Stimulated activated effector memory CD8-positive, alpha-beta T cell treated with anti-CD3 and anti-CD28 coated beads, Interleukin-12 subunit alpha, Interleukin-12 subunit beta, amount 100 ng/mL, for 72 hours (primary cell): ENCODE measurements at regions not wholly inside any gene's neighbourhood (a gene's known extent, or its start where the extent isn't known, plus 50 kb on each side); places are given as distances from the start of the nearest gene placed in this dataset.

ENCODE experiments used
- ATAC-seq: fragments of 150-1000 bp; cut with Tn5 transposase; 2 replicates; pipeline ENCODE4 v1.10.0; 2021
- DNase-seq, 2 donors: peaks; one replicate each; pipeline ENCODE4 v3.0.0; 2021 to 2022; ENCODE audit warnings: low spot score in 2 of 2
- H3K27ac Mint-ChIP-seq: one replicate; pipeline ENCODE4 v1.8.0; 2022; ENCODE audit warnings: mild to moderate bottlenecking, mixed read lengths
- H3K36me3 Mint-ChIP-seq: one replicate; pipeline ENCODE4 v1.8.0; 2022; ENCODE audit warnings: mild to moderate bottlenecking, mixed read lengths
- H3K4me1 Mint-ChIP-seq: one replicate; pipeline ENCODE4 v1.8.0; 2022; ENCODE audit warnings: mixed read lengths
- H3K4me3 Mint-ChIP-seq: one replicate; pipeline ENCODE4 v1.8.0; 2022; ENCODE audit warnings: mild to moderate bottlenecking, mixed read lengths
- H3K9me3 Mint-ChIP-seq: one replicate; pipeline ENCODE4 v1.8.0; 2022; ENCODE audit warnings: mixed read lengths

- no peaks in the 10 kb centered on the region for H3K36me3 Mint-ChIP-seq
- H3K9me3 Mint-ChIP-seq: no peaks in the 10 kb centered on the region
- ATAC-seq (no peak), DNase-seq (no peak)
- H3K4me3 Mint-ChIP-seq: no peak overlapping the region
- H3K4me1 Mint-ChIP-seq: no peaks in the 10 kb centered on the region
- no peak overlapping the region for H3K27ac Mint-ChIP-seq
Observed at GRCh38 chr10:125462845-125463244, 220.1 kb downstream of the TEX36 start.

GRCh38 chr10:125460326-125460725 is 222.6 kb downstream of the TEX36 start:
- H3K9me3 Mint-ChIP-seq: no peaks in the 10 kb centered on the region
- no peak overlapping the region for H3K4me3 Mint-ChIP-seq
- no peak overlapping the region for H3K27ac Mint-ChIP-seq
- DNase-seq: no peak
- no peaks in the 10 kb centered on the region for H3K4me1 Mint-ChIP-seq
- H3K36me3 Mint-ChIP-seq: no peaks in the 10 kb centered on the region
- no peak for ATAC-seq

- no peak for ATAC-seq
Observed at GRCh38 chr10:125457406-125457805, 225.6 kb downstream of the TEX36 start.

GRCh38 chr10:125455855-125456254 is 227.1 kb downstream of the TEX36 start:
- H3K4me3 Mint-ChIP-seq: no peak overlapping the region
- no peaks in the 10 kb centered on the region for H3K9me3 Mint-ChIP-seq
- H3K36me3 Mint-ChIP-seq: no peaks in the 10 kb centered on the region
- DNase-seq (no peak), ATAC-seq (no peak)
- H3K4me1 Mint-ChIP-seq: no peaks in the 10 kb centered on the region
- H3K27ac Mint-ChIP-seq: no peak overlapping the region

More at GRCh38 chr10:125457406-125457805, 225.6 kb downstream of the TEX36 start:
- Mint-ChIP-seq H3K9me3 (no peaks in the 10 kb centered on the region), H3K4me3 (no peak overlapping the region), H3K27ac (no peak overlapping the region), H3K4me1 (no peaks in the 10 kb centered on the region), H3K36me3 (no peaks in the 10 kb centered on the region)
- DNase-seq: no peak

- no peak overlapping the region for H3K4me3 Mint-ChIP-seq
- H3K27ac Mint-ChIP-seq: no peak overlapping the region
- no peaks in the 10 kb centered on the region for H3K9me3 Mint-ChIP-seq
- no peak for ATAC-seq
- DNase-seq: no peak
- no peaks in the 10 kb centered on the region for H3K4me1 Mint-ChIP-seq
- no peaks in the 10 kb centered on the region for H3K36me3 Mint-ChIP-seq
Observed at GRCh38 chr10:125455431-125455830, 227.5 kb downstream of the TEX36 start.

GRCh38 chr10:125451319-125451718 is 231.6 kb downstream of the TEX36 start:
- no peak for ATAC-seq

GRCh38 chr10:125450218-125450617 is 232.7 kb downstream of the TEX36 start:
- H3K9me3 Mint-ChIP-seq: no peaks in the 10 kb centered on the region
- no peak for ATAC-seq
- H3K4me1 Mint-ChIP-seq: no peaks in the 10 kb centered on the region
- H3K27ac Mint-ChIP-seq: no peak overlapping the region
- DNase-seq: no peak
- no peaks in the 10 kb centered on the region for H3K36me3 Mint-ChIP-seq
- H3K4me3 Mint-ChIP-seq: no peak overlapping the region

More at GRCh38 chr10:125451319-125451718, 231.6 kb downstream of the TEX36 start:
- Mint-ChIP-seq H3K9me3 (no peaks in the 10 kb centered on the region), H3K36me3 (no peaks in the 10 kb centered on the region), H3K27ac (no peak overlapping the region), H3K4me1 (no peaks in the 10 kb centered on the region), H3K4me3 (no peak overlapping the region)
- no peak for DNase-seq

- ATAC-seq (no peak), DNase-seq (no peak)
- no peaks in the 10 kb centered on the region for H3K4me1 Mint-ChIP-seq
- H3K4me3 Mint-ChIP-seq: no peak overlapping the region
- H3K9me3 Mint-ChIP-seq: no peaks in the 10 kb centered on the region
- H3K36me3 Mint-ChIP-seq: no peaks in the 10 kb centered on the region
- H3K27ac Mint-ChIP-seq: no peak overlapping the region
Observed at GRCh38 chr10:125449571-125449970, 233.4 kb downstream of the TEX36 start.

GRCh38 chr10:125448596-125448995 is 234.4 kb downstream of the TEX36 start:
- no peak for DNase-seq
- H3K36me3 Mint-ChIP-seq: no peaks in the 10 kb centered on the region
- ATAC-seq: no peak
- no peak overlapping the region for H3K4me3 Mint-ChIP-seq
- H3K4me1 Mint-ChIP-seq: no peaks in the 10 kb centered on the region
- no peaks in the 10 kb centered on the region for H3K9me3 Mint-ChIP-seq
- H3K27ac Mint-ChIP-seq: no peak overlapping the region

- Mint-ChIP-seq H3K4me1 (no peaks in the 10 kb centered on the region), H3K9me3 (no peaks in the 10 kb centered on the region), H3K4me3 (no peak overlapping the region), H3K27ac (no peak overlapping the region), H3K36me3 (no peaks in the 10 kb centered on the region)
- no peak for DNase-seq
- no peak for ATAC-seq
Observed at GRCh38 chr10:125444790-125445189, 238.2 kb downstream of the TEX36 start.

- H3K4me3 Mint-ChIP-seq: no peak overlapping the region
- H3K27ac Mint-ChIP-seq: no peak overlapping the region
- ATAC-seq (no peak), DNase-seq (no peak)
- H3K9me3 Mint-ChIP-seq: no peaks in the 10 kb centered on the region
- H3K36me3 Mint-ChIP-seq: no peaks in the 10 kb centered on the region
- H3K4me1 Mint-ChIP-seq: no peaks in the 10 kb centered on the region
Observed at GRCh38 chr10:125442856-125443540, 240.0 kb downstream of the TEX36 start.

GRCh38 chr10:125441151-125441550 is 241.8 kb downstream of the TEX36 start:
- peaks cover 2% of the 10 kb centered on the region for H3K9me3 Mint-ChIP-seq
- H3K36me3 Mint-ChIP-seq: no peaks in the 10 kb centered on the region
- H3K4me1 Mint-ChIP-seq: no peaks in the 10 kb centered on the region
- ATAC-seq: no peak
- H3K27ac Mint-ChIP-seq: no peak overlapping the region
- DNase-seq: no peak
- no peak overlapping the region for H3K4me3 Mint-ChIP-seq

GRCh38 chr10:125431149-125431548 is 251.8 kb downstream of the TEX36 start:
- no peak overlapping the region for H3K4me3 Mint-ChIP-seq
- no peak for ATAC-seq
- DNase-seq: no peak
- H3K4me1 Mint-ChIP-seq: no peaks in the 10 kb centered on the region
- no peak overlapping the region for H3K27ac Mint-ChIP-seq
- no peaks in the 10 kb centered on the region for H3K36me3 Mint-ChIP-seq
- H3K9me3 Mint-ChIP-seq: peaks cover 2% of the 10 kb centered on the region

- H3K9me3 Mint-ChIP-seq: peaks cover 2% of the 10 kb centered on the region
- H3K4me1 Mint-ChIP-seq: no peaks in the 10 kb centered on the region
Observed at GRCh38 chr10:125428054-125428453, 254.9 kb downstream of the TEX36 start.

GRCh38 chr10:125424191-125424847 is 258.6 kb downstream of the TEX36 start:
- Mint-ChIP-seq H3K9me3 (peaks cover 4% of the 10 kb centered on the region), H3K4me3 (no peak overlapping the region), H3K36me3 (no peaks in the 10 kb centered on the region), H3K4me1 (no peaks in the 10 kb centered on the region), H3K27ac (no peak overlapping the region)
- ATAC-seq (no peak), DNase-seq (no peak)

More at GRCh38 chr10:125428054-125428453, 254.9 kb downstream of the TEX36 start:
- Mint-ChIP-seq H3K36me3 (no peaks in the 10 kb centered on the region), H3K4me3 (no peak overlapping the region), H3K27ac (no peak overlapping the region)
- no peak for DNase-seq
- ATAC-seq: peak; percentile 21

GRCh38 chr10:125423569-125423968 is 259.4 kb downstream of the TEX36 start:
- Mint-ChIP-seq H3K9me3 (peaks cover 4% of the 10 kb centered on the region), H3K36me3 (no peaks in the 10 kb centered on the region), H3K27ac (no peak overlapping the region), H3K4me1 (no peaks in the 10 kb centered on the region), H3K4me3 (no peak overlapping the region)
- ATAC-seq: no peak
- DNase-seq: no peak
